ENCODE measurements at regions not wholly inside any gene's neighbourhood (a gene's known extent, or its start where the extent isn't known, plus 50 kb on each side); places are given as distances from the start of the nearest gene placed in this dataset.

DNA sequence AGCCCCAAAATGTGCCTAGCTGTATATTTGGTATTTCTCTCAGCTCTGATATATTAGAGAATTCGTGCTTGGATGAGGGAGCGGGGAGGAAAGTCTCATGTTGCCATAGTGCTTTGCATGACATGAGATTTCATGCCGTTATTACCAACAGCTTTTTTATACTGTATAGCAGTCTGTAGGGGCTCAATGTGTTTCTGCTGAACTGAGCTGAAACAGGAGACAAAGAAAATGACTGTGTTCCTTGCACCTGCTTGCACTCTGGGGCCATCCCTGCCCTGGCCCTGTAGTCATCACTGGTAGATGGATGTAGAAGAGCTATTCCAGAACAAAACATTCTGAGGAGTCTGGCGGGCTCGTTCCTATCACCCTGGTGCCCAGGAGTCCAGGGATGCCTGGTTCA, 128.0 kb upstream of the SASH1 start:
- no peak for DNase-seq (ENCODE audit: low read depth, low spot score)
- H3K27ac ChIP-seq = no peak overlapping the region

GRCh38 chr6:148217051-148217450, 125.6 kb upstream of the SASH1 start:
- no peak for DNase-seq (ENCODE audit: low read depth, low spot score)
- H3K27ac ChIP-seq = no peak overlapping the region

- no peak overlapping the region for H3K27ac ChIP-seq
- no peak for DNase-seq (ENCODE audit: low read depth, low spot score)
Measured at GRCh38 chr6:148217921-148218320, 124.7 kb upstream of the SASH1 start.

DNA sequence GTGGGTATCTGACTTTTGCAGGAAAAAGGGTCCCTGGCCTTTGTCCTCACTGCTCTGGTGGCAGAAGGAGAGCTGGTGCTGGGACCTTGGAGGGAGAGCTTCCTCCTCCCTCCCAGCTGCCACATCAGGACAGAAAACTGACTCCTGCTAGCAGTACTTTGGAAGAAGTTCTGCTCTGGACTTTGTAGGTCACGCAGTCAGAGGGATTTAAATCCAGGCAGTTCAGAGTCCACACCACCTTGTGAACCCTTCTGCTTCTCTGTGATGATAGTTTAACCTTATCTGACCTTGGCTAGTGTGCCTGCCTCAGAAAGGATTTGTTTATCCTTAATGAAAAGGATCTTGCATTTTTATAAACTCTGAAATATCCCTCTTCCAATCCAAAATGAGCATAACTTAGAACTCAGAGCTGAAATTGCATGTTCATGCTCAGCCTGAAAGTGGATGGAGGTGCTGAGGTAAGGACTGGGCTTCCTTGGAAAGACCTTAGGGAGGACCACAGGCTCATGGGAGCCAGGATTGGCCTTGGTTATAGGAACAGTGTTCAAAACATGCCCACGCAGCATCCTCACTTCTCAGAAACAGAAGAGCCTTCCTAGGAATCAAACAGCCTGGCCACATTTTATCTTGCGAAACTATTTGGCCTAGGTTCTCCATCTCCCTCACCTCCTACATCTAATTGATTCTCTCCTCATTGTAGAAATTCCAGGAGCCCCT, 123.9 kb upstream of the SASH1 start:
- no peak for DNase-seq (ENCODE audit: low read depth, low spot score)
- H3K27ac ChIP-seq = no peak overlapping the region

DNA sequence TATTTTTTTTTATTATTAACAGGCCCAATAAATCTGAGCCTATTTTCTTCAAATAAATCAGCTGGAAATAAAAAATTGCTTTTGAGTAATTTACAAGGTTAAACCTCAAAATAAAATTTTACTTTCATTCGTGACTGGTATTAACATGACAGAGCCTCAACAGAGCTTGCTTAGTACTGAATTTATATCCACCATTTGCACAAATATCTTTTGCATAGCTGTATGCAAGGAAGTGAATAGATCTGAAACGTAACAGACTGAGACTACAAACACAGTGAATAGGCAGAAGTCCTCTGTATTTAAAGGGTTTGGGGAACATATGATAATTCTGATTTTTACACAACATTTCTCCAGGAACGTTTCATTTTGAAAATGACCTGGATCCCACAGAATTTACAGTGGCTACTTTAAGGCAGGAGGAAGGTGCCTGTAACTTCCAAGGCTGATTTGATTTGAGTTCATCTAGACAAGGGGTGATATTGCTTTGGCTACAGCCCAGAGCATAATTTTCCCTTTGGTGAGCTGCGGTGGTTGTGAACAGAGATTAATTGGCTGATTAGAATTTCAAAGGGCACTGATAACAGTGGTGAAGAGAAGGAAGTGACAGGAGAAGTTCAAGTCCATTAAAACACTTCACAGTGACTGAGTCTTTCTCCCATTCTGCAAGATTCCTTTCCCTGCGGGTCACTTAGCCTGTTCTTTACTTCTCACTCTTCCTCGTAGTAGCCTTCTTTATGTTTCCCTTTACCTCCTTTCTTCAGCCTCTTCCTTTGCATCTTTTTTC, 121.2 kb upstream of the SASH1 start:
- no peak for DNase-seq (ENCODE audit: low read depth, low spot score)
- H3K27ac ChIP-seq = no peak overlapping the region

GRCh38 chr6:148222376-148222775, 120.3 kb upstream of the SASH1 start:
- no peak overlapping the region for H3K27ac ChIP-seq
- no peak for DNase-seq (ENCODE audit: low read depth, low spot score)

- DNase-seq (ENCODE audit: low read depth, low spot score) = no peak
- no peak overlapping the region for H3K27ac ChIP-seq
Measured at GRCh38 chr6:148222846-148223245, 119.8 kb upstream of the SASH1 start.

- no peak for DNase-seq (ENCODE audit: low read depth, low spot score)
- no peak overlapping the region for H3K27ac ChIP-seq
Measured at GRCh38 chr6:148223424-148223842, 119.2 kb upstream of the SASH1 start.

- H3K27ac ChIP-seq = no peak overlapping the region
- no peak for DNase-seq (ENCODE audit: low read depth, low spot score)
Measured at GRCh38 chr6:148225871-148226270, 116.8 kb upstream of the SASH1 start.

- no peak overlapping the region for H3K27ac ChIP-seq
- DNase-seq (ENCODE audit: low read depth, low spot score) = no peak
Measured at GRCh38 chr6:148226284-148226683, 116.4 kb upstream of the SASH1 start.

DNA sequence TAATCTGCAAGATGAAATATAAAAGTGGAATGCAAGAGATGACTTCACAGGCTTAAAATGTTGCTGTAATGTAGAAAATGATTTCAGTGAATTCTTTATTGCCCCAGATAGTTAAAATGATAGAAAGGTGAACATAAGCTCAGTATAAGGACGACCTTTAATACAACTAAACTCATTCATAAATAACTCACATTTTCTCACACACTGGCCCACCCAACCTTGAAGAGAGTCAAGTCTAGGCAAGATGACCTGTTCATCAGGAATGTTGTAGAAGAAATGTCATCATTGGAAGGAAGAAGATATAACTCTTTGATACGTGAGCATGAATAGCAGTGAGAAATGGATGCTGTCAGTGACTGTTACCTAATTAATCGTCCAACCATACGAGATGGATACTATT, 111.1 kb upstream of the SASH1 start:
- peak; percentile 33 for DNase-seq (ENCODE audit: low read depth, low spot score)
- H3K27ac ChIP-seq = peak overlapping the region; percentile 50

GRCh38 chr6:148235446-148235845, 107.2 kb upstream of the SASH1 start:
- peak; percentile 79 for DNase-seq (ENCODE audit: low read depth, low spot score)
- peak overlapping the region; percentile 65 for H3K27ac ChIP-seq

GRCh38 chr6:148238713-148239112, 103.9 kb upstream of the SASH1 start:
- no peak for DNase-seq (ENCODE audit: low read depth, low spot score)
- peak overlapping the region; percentile 51 for H3K27ac ChIP-seq

- no peak for DNase-seq (ENCODE audit: low read depth, low spot score)
- H3K27ac ChIP-seq = peak overlapping the region; percentile 51
Measured at GRCh38 chr6:148239215-148239614, 103.4 kb upstream of the SASH1 start.

GRCh38 chr6:148239801-148240460, 102.7 kb upstream of the SASH1 start:
- DNase-seq (ENCODE audit: low read depth, low spot score) = no peak
- peak overlapping the region; percentile 51 for H3K27ac ChIP-seq

GRCh38 chr6:148240461-148240840, 102.2 kb upstream of the SASH1 start:
- DNase-seq (ENCODE audit: low read depth, low spot score) = no peak
- peak overlapping the region; percentile 51 for H3K27ac ChIP-seq

DNA sequence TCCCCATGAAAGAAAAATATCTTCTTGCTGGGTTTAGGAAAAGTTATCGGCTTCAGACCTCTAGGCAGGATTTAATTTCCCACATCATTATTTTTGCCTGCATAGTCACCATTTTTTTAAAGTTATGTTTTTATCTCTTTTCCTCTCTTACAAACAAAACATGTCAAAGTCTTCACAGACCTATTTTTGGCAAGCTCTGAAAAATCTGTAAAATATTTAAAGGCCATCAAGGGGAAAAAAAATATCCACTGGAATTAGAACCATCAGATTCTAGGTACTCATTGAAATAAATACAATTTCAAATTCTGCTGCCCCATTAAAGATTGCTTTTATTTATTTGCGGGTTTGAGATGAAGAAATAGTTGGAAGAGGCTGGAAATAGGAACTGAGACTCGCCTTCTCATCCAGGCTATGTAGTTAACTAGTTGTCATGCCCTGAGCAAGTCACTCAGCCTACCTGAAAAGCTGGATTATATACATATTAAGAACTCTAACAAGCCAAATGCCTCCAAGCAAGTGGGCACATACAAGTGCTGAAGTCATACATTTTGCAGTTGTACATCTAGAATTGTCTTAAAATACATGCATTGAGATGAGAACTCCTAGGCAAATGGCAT, 101.7 kb upstream of the SASH1 start:
- no peak for DNase-seq (ENCODE audit: low read depth, low spot score)
- peak overlapping the region; percentile 51 for H3K27ac ChIP-seq

DNA sequence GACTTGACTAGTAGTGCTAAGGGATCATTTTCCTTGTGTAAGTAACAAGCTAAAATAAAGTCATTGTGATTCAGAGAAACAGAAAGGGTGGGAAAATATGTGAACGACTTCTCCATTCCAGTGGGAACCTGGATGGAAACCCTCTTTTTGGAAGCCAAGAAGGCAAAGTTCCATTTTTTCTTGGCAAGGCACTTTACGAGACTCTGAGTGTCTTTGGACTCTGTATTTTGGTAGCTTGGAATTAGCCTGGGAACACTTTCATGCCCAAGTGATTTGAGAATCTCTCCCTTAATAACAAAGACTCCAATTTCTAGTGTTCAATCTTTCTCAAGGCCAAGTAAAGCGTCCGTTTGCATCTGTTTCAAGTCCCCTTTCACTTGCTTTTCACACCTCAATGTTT, 100.5 kb upstream of the SASH1 start:
- H3K27ac ChIP-seq = no peak overlapping the region
- no peak for DNase-seq (ENCODE audit: low read depth, low spot score)

DNA sequence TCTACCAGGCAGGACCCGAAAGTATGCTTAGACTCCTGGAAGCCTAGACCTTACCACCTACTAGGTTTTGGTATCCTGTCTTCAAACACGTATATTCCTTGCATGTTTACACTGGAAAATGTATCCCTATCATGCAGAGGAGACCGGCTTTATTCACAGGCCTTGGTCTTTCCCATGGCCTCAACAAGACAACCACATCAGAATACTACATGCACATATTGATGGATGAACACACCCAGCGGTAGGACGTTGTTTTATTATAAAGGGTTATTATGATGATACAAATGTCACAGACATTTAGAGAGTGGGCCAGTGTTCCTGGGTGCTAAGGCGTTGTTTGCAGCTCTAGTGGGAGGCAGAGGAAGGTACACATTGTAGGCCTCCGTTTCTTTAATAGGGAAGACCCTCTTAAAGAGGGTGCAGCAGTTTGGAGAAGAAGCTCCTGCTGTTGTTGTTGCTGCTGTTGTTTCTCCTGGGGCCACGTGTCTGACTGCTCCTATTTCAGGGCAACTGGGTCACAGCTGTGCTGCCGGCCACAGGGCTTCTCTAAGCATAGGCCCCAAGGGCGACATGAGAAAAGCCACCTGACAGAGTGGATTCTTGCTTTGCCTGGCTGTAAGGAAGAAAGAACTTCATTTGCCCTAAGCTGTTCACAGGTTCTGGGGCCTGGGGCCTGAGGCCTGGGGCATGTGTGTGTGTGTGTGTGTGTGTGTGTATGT, 98.3 kb upstream of the SASH1 start:
- H3K27ac ChIP-seq = no peak overlapping the region
- DNase-seq (ENCODE audit: low read depth, low spot score) = no peak

- H3K27ac ChIP-seq = no peak overlapping the region
- no peak for DNase-seq (ENCODE audit: low read depth, low spot score)
Measured at GRCh38 chr6:148247386-148248063, 95.1 kb upstream of the SASH1 start.
